ENCODE measurements at regions not wholly inside any gene's neighbourhood (a gene's known extent, or its start where the extent isn't known, plus 50 kb on each side); places are given as distances from the start of the nearest gene placed in this dataset.

GRCh38 chr3:193997228-193998122, 138.5 kb upstream of the HES1 start:
- TF ChIP-seq POLR2A (IDR thresholded peaks at IDR 0.05; ENCODE audit: low read depth, low read length) (no peak), TAF1 (IDR thresholded peaks at IDR 0.05; ENCODE audit: borderline replicate concordance, low read depth, low read length) (no peak)

All from GM12892 (cell line).